Transverse colon (tissue), 4 donors: ENCODE measurements at regions not wholly inside any gene's neighbourhood (a gene's known extent, or its start where the extent isn't known, plus 50 kb on each side); places are given as distances from the start of the nearest gene placed in this dataset.

Source experiments
- POLR2A ChIP-seq: fragments of 450-650 bp; IDR thresholded peaks from one replicate; pipeline ENCODE4 v1.6.1; 2016; ENCODE audit warnings: antibody characterized with exemption, mild to moderate bottlenecking, moderate library complexity
- POLR2AphosphoS5 ChIP-seq, 3 donors: sonication (generic); formaldehyde crosslinking; IDR thresholded peaks; one replicate each; pipeline ENCODE4 v1.6.1; 2016; ENCODE audit warnings: antibody characterized with exemption in 3 of 3
- TF ChIP-seq, protein P1 (sequence below), 5 experiments: fragments of 200-600 bp in 3 of 5; fragments of 450-650 bp in 2 of 5; sonication (generic) in 3 of 5; IDR thresholded peaks; 1 replicate in 2 of 5; 2 replicates in 3 of 5; pipeline ENCODE4 v1.5.1; 2016 to 2017; ENCODE audit warnings: antibody characterized with exemption in 5 of 5, inconsistent platforms in 3 of 5, mild to moderate bottlenecking in 2 of 5, moderate library complexity in 1 of 5

DNA sequence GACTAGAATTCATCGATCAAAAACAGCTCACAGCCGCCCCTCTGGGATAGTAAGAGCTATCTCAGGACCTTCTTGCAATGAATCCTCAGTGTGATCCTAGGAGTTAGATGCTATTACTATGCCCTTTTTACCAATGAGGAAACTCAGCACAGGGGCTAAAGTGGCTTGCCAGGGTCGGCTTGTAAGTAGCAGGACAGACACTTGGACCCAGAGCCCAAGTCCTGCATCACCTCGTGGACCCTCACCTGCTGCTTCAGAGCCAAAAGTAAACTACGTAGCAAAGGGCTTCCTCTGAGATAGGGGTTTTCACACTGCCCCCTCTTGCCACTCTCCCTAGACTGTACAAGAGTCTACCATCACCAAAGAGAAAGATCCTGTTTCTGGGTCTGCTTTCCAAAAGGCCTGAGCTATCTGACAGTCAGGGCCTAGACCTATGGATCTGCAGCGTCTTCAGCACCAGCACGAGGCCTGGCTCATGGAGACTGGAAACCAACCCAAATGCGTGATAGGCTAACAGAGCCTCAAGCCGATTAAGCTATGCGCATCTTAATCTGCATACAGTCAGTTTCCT is 172.3 kb downstream of the ANKRD60 start:
- TF ChIP-seq, protein P1, sequence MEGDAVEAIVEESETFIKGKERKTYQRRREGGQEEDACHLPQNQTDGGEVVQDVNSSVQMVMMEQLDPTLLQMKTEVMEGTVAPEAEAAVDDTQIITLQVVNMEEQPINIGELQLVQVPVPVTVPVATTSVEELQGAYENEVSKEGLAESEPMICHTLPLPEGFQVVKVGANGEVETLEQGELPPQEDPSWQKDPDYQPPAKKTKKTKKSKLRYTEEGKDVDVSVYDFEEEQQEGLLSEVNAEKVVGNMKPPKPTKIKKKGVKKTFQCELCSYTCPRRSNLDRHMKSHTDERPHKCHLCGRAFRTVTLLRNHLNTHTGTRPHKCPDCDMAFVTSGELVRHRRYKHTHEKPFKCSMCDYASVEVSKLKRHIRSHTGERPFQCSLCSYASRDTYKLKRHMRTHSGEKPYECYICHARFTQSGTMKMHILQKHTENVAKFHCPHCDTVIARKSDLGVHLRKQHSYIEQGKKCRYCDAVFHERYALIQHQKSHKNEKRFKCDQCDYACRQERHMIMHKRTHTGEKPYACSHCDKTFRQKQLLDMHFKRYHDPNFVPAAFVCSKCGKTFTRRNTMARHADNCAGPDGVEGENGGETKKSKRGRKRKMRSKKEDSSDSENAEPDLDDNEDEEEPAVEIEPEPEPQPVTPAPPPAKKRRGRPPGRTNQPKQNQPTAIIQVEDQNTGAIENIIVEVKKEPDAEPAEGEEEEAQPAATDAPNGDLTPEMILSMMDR (IDR thresholded peaks at IDR 0.05): no peak
- TF ChIP-seq POLR2A (no peak), POLR2AphosphoS5 (IDR thresholded peaks at IDR 0.05) (no peak)
